ENCODE measurements at regions not wholly inside any gene's neighbourhood (a gene's known extent, or its start where the extent isn't known, plus 50 kb on each side); places are given as distances from the start of the nearest gene placed in this dataset.
"Not testable (repeated sequence)": the region's sequence is repeated elsewhere in the genome, so short reads cannot be mapped to it uniquely, and the experiment has no call there.

DNA sequence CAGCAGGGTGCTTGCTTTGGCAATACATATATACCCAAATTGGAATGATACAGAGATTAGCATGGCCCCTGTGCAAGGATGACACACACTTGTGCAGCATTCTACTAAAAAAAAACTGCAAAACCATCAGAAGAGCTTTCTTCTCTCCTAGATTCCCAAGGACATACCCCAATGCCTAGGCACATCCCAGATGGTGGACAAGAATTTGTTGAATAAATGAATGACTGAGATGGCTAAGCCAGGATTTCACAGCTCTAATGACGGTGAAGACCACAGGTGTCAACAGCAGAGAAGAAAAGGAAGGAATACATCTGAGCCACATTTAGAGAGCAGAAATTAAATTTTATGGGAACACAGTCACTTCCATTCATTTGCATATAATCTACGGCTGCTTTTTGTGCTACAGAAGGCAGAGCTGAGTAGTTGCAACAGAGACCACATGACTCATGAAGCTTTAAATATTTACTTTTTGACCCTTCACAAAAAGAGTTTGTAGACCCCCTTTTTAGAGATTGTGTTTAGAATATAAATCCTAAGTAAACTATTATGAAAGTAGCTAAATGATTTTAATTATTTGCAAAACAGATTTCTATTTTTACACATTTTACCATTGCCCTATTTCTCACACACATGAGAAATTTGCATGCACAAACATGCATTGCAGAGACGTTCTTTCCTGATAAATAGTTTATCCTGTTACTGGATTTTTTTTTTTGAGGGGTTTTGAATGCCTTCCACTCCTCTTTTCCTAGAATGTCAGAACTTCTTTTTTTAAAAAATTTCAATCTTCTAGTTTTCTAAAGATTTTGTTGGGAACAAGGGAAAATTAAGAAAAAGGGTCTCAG, 119.0 kb downstream of the PMAIP1 start:
- WGBS, 2 donors: 16 to 37% methylated on average over 3 of the region's 3 CpGs
- Histone ChIP-seq H3K9me3 (ENCODE audit: control insufficient read depth in 2 of 2, insufficient read depth in 1 of 2, low read depth in 1 of 2, low read length in 1 of 2) (no peaks in the 10 kb centered on the region), H3K4me3 (ENCODE audit: low read depth in 1 of 2, low read length in 2 of 2) (no peak overlapping the region), H3K27me3 (ENCODE audit: control insufficient read depth in 1 of 2, insufficient read depth in 2 of 2, low read length in 2 of 2) (no peaks in the 10 kb centered on the region), H3K4me1 (ENCODE audit: control insufficient read depth in 2 of 2, insufficient read depth in 2 of 2, low read length in 1 of 2) (no peaks in the 10 kb centered on the region), H3K36me3 (ENCODE audit: control insufficient read depth in 2 of 2, insufficient read depth in 2 of 2, low read length in 1 of 2) (no peaks in the 10 kb centered on the region), H3K27ac (ENCODE audit: low read depth in 2 of 2, low read length in 1 of 2) (no peak overlapping the region)

DNA sequence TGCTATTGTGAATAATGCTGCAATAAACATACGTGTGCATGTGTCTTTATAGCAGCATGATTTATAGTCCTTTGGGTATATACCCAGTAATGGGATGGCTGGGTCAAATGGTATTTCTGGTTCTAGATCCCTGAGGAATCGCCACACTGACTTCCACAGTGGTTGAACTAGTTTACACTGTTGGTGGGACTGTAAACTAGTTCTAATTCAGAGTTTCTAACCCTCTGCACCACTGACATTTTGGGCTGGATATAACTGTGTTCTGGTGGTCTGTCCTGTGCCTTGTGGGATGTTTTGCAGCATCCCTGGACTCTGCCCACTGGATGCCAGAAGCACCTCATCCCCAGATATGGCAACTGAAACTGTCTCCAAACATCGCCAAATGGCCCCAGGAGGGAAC, 118.3 kb downstream of the PMAIP1 start:
- H3K36me3 ChIP-seq (ENCODE audit: control insufficient read depth in 2 of 2, insufficient read depth in 2 of 2, low read length in 1 of 2); H3K4me3 ChIP-seq (ENCODE audit: low read depth in 1 of 2, low read length in 2 of 2); H3K27me3 ChIP-seq (ENCODE audit: control insufficient read depth in 1 of 2, insufficient read depth in 2 of 2, low read length in 2 of 2); H3K27ac ChIP-seq (ENCODE audit: low read depth in 2 of 2, low read length in 1 of 2); H3K9me3 ChIP-seq (ENCODE audit: control insufficient read depth in 2 of 2, insufficient read depth in 1 of 2, low read depth in 1 of 2, low read length in 1 of 2); H3K4me1 ChIP-seq (ENCODE audit: control insufficient read depth in 2 of 2, insufficient read depth in 2 of 2, low read length in 1 of 2): not testable (repeated sequence)
- 87 to 91% methylated on average over 2 of the region's 3 CpGs for WGBS, 2 donors

DNA sequence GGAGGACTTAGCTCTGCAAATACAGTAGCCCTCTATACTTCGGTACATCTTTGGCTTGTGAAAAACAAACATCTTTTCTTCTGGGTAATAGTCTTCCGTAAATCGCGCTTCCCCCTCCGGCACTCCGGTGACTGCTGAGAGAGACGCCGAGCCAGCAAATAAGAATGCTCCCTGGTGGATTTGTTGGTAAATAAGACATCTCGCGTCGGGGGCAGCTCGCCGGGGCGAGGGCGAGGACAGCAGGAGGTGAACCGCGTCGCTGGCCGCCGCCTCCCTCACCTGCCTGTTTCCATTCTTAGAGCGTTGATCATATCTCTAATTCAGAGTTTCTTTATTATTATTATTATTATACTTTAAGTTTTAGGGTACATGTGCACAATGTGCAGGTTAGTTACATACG, 117.6 kb downstream of the PMAIP1 start:
- no peaks in the 10 kb centered on the region for H3K27me3 ChIP-seq (ENCODE audit: control insufficient read depth in 1 of 2, insufficient read depth in 2 of 2, low read length in 2 of 2)
- WGBS, 2 donors: 96% methylated on average over 21 of the region's 22 CpGs
- H3K9me3 ChIP-seq (ENCODE audit: control insufficient read depth in 2 of 2, insufficient read depth in 1 of 2, low read depth in 1 of 2, low read length in 1 of 2): no peaks in the 10 kb centered on the region
- H3K36me3 ChIP-seq (ENCODE audit: control insufficient read depth in 2 of 2, insufficient read depth in 2 of 2, low read length in 1 of 2): no peaks in the 10 kb centered on the region
- no peak overlapping the region for H3K27ac ChIP-seq (ENCODE audit: low read depth in 2 of 2, low read length in 1 of 2)
- no peaks in the 10 kb centered on the region for H3K4me1 ChIP-seq (ENCODE audit: control insufficient read depth in 2 of 2, insufficient read depth in 2 of 2, low read length in 1 of 2)
- H3K4me3 ChIP-seq (ENCODE audit: low read depth in 1 of 2, low read length in 2 of 2): no peak overlapping the region

DNA sequence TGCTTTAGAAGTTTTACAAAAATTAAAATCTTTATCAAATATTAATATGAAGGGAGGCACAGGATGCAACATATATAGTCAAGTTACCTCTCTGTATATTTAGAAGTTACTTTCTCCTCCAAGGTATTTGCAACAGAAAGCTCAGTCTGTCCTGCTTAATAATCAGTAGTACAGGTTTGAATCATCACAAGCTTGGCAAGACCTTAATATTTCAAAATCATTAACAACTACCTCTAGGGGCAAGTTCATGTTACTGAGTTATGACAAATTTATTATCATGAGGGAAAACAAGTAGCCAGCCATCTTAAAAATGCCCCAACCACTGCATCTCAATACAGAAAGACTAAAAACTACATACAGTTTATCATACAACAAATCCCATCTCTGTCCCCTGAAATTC, 116.0 kb downstream of the PMAIP1 start:
- H3K27me3 ChIP-seq (ENCODE audit: control insufficient read depth in 1 of 2, insufficient read depth in 2 of 2, low read length in 2 of 2); H3K4me1 ChIP-seq (ENCODE audit: control insufficient read depth in 2 of 2, insufficient read depth in 2 of 2, low read length in 1 of 2); H3K9me3 ChIP-seq (ENCODE audit: control insufficient read depth in 2 of 2, insufficient read depth in 1 of 2, low read depth in 1 of 2, low read length in 1 of 2); H3K27ac ChIP-seq (ENCODE audit: low read depth in 2 of 2, low read length in 1 of 2); H3K4me3 ChIP-seq (ENCODE audit: low read depth in 1 of 2, low read length in 2 of 2); H3K36me3 ChIP-seq (ENCODE audit: control insufficient read depth in 2 of 2, insufficient read depth in 2 of 2, low read length in 1 of 2): not testable (repeated sequence)

DNA sequence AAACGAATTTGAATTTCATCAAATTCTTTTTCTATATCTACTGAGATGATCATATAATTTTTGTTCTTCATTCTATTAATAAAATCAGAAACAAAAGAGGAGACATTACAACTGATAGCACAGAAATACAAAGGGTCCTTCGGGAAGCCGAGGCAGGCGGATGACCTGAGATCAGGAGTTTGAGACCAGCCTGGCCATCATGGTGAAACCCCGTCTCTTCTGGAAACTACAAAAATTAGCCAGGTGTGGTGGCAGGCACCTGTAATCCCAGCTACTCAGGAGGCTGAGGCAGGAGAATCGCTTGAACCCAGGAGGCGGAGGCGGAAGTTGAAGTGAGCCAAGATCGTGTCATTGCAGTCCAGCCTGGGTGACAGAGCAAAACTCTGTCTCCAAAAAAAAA, 113.4 kb downstream of the PMAIP1 start:
- WGBS, 2 donors: 92 to 94% methylated on average over 9 of the region's 9 CpGs
- H3K36me3 ChIP-seq (ENCODE audit: control insufficient read depth in 2 of 2, insufficient read depth in 2 of 2, low read length in 1 of 2); H3K27ac ChIP-seq (ENCODE audit: low read depth in 2 of 2, low read length in 1 of 2); H3K4me3 ChIP-seq (ENCODE audit: low read depth in 1 of 2, low read length in 2 of 2); H3K4me1 ChIP-seq (ENCODE audit: control insufficient read depth in 2 of 2, insufficient read depth in 2 of 2, low read length in 1 of 2); H3K9me3 ChIP-seq (ENCODE audit: control insufficient read depth in 2 of 2, insufficient read depth in 1 of 2, low read depth in 1 of 2, low read length in 1 of 2); H3K27me3 ChIP-seq (ENCODE audit: control insufficient read depth in 1 of 2, insufficient read depth in 2 of 2, low read length in 2 of 2): not testable (repeated sequence)

DNA sequence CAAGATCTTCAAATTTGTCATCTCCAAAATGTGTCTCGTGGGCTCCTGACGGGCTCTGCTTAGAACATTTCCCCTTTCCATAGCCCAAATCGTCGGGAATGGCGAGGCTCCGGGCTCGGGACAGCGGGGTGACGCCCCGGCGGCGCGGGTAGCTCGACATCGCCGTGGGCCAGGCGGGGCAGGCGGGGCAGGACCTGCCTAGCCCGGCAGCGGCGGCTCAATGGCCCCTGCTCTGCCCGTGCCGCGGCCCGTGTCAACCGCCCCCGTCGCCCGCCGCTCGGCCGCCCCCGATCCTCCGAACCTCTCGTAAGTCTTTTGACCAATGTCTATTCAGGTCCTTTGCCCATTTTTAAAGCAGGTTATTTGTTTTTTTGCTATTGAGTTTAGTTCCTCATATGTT, 111.2 kb downstream of the PMAIP1 start:
- Histone ChIP-seq H3K4me3 (ENCODE audit: low read depth in 1 of 2, low read length in 2 of 2) (no peak overlapping the region), H3K27ac (ENCODE audit: low read depth in 2 of 2, low read length in 1 of 2) (no peak overlapping the region), H3K36me3 (ENCODE audit: control insufficient read depth in 2 of 2, insufficient read depth in 2 of 2, low read length in 1 of 2) (no peaks in the 10 kb centered on the region), H3K9me3 (ENCODE audit: control insufficient read depth in 2 of 2, insufficient read depth in 1 of 2, low read depth in 1 of 2, low read length in 1 of 2) (peaks cover 0 to 2% of the 10 kb centered on the region in 2 donors), H3K27me3 (ENCODE audit: control insufficient read depth in 1 of 2, insufficient read depth in 2 of 2, low read length in 2 of 2) (no peaks in the 10 kb centered on the region), H3K4me1 (ENCODE audit: control insufficient read depth in 2 of 2, insufficient read depth in 2 of 2, low read length in 1 of 2) (no peaks in the 10 kb centered on the region)
- WGBS, 2 donors: 96 to 97% methylated on average over 33 to 35 of the region's 35 CpGs

DNA sequence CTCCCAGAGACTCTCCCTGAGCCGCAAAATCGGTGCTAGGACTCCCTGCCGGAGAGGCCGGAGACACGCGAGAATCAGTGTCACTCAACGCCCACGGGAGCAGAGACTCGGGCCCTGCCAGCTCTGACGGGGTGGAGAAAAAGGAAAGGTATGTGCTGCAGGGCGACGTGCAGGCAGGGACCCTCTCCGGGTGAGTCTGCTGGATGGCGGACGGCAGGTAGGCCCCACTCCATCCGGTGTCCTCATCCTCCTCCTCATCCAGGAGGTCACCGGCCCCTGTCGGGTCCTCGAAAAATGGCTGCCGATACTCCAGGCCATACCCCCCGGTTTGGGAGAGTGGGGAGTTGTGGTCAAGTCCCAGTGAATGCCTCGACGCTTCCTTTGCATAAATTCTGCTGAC, 110.7 kb downstream of the PMAIP1 start:
- H3K27me3 ChIP-seq (ENCODE audit: control insufficient read depth in 1 of 2, insufficient read depth in 2 of 2, low read length in 2 of 2): no peaks in the 10 kb centered on the region
- no peaks in the 10 kb centered on the region for H3K4me1 ChIP-seq (ENCODE audit: control insufficient read depth in 2 of 2, insufficient read depth in 2 of 2, low read length in 1 of 2)
- no peaks in the 10 kb centered on the region for H3K36me3 ChIP-seq (ENCODE audit: control insufficient read depth in 2 of 2, insufficient read depth in 2 of 2, low read length in 1 of 2)
- H3K4me3 ChIP-seq (ENCODE audit: low read depth in 1 of 2, low read length in 2 of 2): no peak overlapping the region
- H3K9me3 ChIP-seq (ENCODE audit: control insufficient read depth in 2 of 2, insufficient read depth in 1 of 2, low read depth in 1 of 2, low read length in 1 of 2): peaks cover 0 to 2% of the 10 kb centered on the region in 2 donors
- 92 to 95% methylated on average over 22 to 23 of the region's 23 CpGs for WGBS, 2 donors
- H3K27ac ChIP-seq (ENCODE audit: low read depth in 2 of 2, low read length in 1 of 2): no peak overlapping the region

DNA sequence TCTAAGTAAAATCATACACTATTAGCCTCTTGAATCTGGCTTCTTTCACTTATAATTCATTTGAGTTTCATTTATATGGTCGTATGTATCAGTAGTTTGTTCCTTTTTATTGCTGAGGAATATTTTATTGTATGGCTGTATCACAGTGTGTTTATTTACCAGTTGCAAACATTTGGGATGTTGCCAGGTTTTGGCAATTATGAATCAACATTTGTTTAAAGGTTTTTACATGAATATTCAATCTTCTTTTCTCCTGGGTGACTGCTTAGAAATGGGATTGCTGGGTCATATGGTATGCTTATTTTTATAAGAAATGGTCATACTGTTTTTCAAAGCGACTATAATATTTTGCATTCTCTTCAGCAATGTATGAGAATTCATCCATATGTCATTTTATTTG, 107.9 kb downstream of the PMAIP1 start:
- Histone ChIP-seq H3K36me3 (ENCODE audit: control insufficient read depth in 2 of 2, insufficient read depth in 2 of 2, low read length in 1 of 2) (no peaks in the 10 kb centered on the region), H3K27me3 (ENCODE audit: control insufficient read depth in 1 of 2, insufficient read depth in 2 of 2, low read length in 2 of 2) (no peaks in the 10 kb centered on the region), H3K4me1 (ENCODE audit: control insufficient read depth in 2 of 2, insufficient read depth in 2 of 2, low read length in 1 of 2) (no peaks in the 10 kb centered on the region), H3K9me3 (ENCODE audit: control insufficient read depth in 2 of 2, insufficient read depth in 1 of 2, low read depth in 1 of 2, low read length in 1 of 2) (peaks cover 2 to 3% of the 10 kb centered on the region in 2 donors), H3K27ac (ENCODE audit: low read depth in 2 of 2, low read length in 1 of 2) (no peak overlapping the region), H3K4me3 (ENCODE audit: low read depth in 1 of 2, low read length in 2 of 2) (no peak overlapping the region)
- 52 to 56% methylated on average over 2 of the region's 2 CpGs for WGBS, 2 donors

DNA sequence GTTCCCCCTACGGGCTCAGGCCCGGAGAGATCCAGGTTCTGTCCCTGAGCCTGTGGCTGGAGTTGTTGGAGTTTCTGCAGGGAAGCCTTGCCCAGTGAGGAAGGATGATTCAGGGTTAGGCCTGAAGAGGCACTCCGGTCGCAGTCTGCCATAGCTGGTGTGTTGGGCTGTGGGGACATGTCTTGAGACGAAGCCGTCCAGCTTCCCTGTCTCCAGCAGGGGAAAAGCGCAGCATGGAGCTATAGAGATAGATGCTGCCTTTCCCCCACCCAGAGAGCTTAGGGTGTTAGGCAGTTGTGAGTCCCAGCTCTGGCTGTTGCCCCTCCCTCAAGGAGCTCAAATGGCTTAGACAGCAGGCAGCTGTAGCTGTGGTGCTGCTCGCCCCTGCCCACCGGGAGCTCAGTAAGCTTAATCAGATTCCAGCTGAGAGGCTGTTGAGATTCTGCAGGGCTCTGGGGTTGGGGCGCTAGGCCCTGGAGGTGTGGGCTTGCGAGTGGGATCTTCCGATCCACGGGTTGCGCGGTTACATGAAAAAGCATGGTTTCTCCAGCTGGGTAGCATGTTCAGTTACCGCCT, 103.9 kb downstream of the PMAIP1 start:
- Histone ChIP-seq H3K27ac (ENCODE audit: low read depth in 2 of 2, low read length in 1 of 2) (no peak overlapping the region), H3K36me3 (ENCODE audit: control insufficient read depth in 2 of 2, insufficient read depth in 2 of 2, low read length in 1 of 2) (no peaks in the 10 kb centered on the region), H3K9me3 (ENCODE audit: control insufficient read depth in 2 of 2, insufficient read depth in 1 of 2, low read depth in 1 of 2, low read length in 1 of 2) (peaks cover 0 to 3% of the 10 kb centered on the region in 2 donors), H3K4me1 (ENCODE audit: control insufficient read depth in 2 of 2, insufficient read depth in 2 of 2, low read length in 1 of 2) (no peaks in the 10 kb centered on the region), H3K27me3 (ENCODE audit: control insufficient read depth in 1 of 2, insufficient read depth in 2 of 2, low read length in 2 of 2) (no peaks in the 10 kb centered on the region), H3K4me3 (ENCODE audit: low read depth in 1 of 2, low read length in 2 of 2) (no peak overlapping the region)
- 93% methylated on average over 16 of the region's 16 CpGs for WGBS, 2 donors

DNA sequence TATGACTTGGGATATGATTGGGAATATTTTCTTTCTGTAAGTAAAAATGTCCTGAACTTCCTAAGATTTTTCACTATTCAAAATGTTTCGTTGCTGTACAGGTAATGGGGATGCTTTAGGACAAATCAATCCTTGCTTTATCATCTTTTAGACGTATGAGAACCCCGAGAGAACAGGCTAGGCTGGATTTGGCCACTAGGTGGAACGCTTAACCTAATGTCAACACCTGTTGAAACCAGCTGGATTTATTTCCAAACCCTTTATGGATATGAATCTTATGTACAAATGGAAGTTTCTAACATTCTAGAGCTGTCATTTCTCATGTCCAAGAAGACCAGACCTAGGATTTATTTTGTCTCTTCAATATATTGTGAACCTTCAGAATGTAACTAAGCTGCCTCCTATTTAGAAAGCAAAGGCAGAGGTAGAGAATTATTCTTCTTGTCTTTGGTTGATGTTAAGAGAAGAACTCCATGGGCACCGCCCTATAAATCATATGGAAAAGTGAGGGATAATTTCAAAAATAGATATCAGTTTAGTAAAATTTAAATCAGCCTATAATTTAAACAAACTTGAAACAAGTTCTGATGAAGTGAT, 96.7 kb downstream of the PMAIP1 start:
- Histone ChIP-seq H3K27ac (ENCODE audit: low read depth in 2 of 2, low read length in 1 of 2) (no peak overlapping the region), H3K4me1 (ENCODE audit: control insufficient read depth in 2 of 2, insufficient read depth in 2 of 2, low read length in 1 of 2) (no peaks in the 10 kb centered on the region), H3K36me3 (ENCODE audit: control insufficient read depth in 2 of 2, insufficient read depth in 2 of 2, low read length in 1 of 2) (no peaks in the 10 kb centered on the region), H3K27me3 (ENCODE audit: control insufficient read depth in 1 of 2, insufficient read depth in 2 of 2, low read length in 2 of 2) (no peaks in the 10 kb centered on the region), H3K4me3 (ENCODE audit: low read depth in 1 of 2, low read length in 2 of 2) (no peak overlapping the region), H3K9me3 (ENCODE audit: control insufficient read depth in 2 of 2, insufficient read depth in 1 of 2, low read depth in 1 of 2, low read length in 1 of 2) (no peaks in the 10 kb centered on the region)
- WGBS, 2 donors: 20 to 22% methylated on average over 5 of the region's 5 CpGs

Measured in esophagus (tissue), 2 donors.